GM18499 (cell line): ENCODE measurements at regions not wholly inside any gene's neighbourhood (a gene's known extent, or its start where the extent isn't known, plus 50 kb on each side); places are given as distances from the start of the nearest gene placed in this dataset.

ENCODE experiments used
- ATAC-seq: cut with Tn5 transposase; IDR thresholded peaks from one replicate; pipeline ENCODE4 v1.9.1; 2021; ENCODE audit warnings: moderate number of reproducible peaks; ENCODE audit not compliant: insufficient read depth, unreplicated experiment

GRCh38 chr5:158384535-158385481, 525.9 kb upstream of the CLINT1 start:
- no peak for ATAC-seq

- ATAC-seq = no peak
Observed at GRCh38 chr5:158383486-158383885, 524.5 kb upstream of the CLINT1 start.

- ATAC-seq = peak; percentile 86
Observed at GRCh38 chr5:158382473-158382872, 523.5 kb upstream of the CLINT1 start.

GRCh38 chr5:158381614-158382160, 522.7 kb upstream of the CLINT1 start:
- no peak for ATAC-seq

GRCh38 chr5:158380661-158381060, 521.7 kb upstream of the CLINT1 start:
- ATAC-seq = no peak

- ATAC-seq = no peak
Observed at GRCh38 chr5:158378931-158379330, 520.0 kb upstream of the CLINT1 start.

- ATAC-seq = no peak
Observed at GRCh38 chr5:158376679-158377078, 517.7 kb upstream of the CLINT1 start.

GRCh38 chr5:158375531-158375930, 516.6 kb upstream of the CLINT1 start:
- ATAC-seq = no peak

GRCh38 chr5:158373608-158374395, 514.9 kb upstream of the CLINT1 start:
- ATAC-seq = no peak

- ATAC-seq = no peak
Observed at GRCh38 chr5:158369241-158369640, 510.3 kb upstream of the CLINT1 start.

- no peak for ATAC-seq
Observed at GRCh38 chr5:158368686-158369085, 509.7 kb upstream of the CLINT1 start.

- no peak for ATAC-seq
Observed at GRCh38 chr5:158364367-158364766, 505.4 kb upstream of the CLINT1 start.

- ATAC-seq = no peak
Observed at GRCh38 chr5:158354958-158355357, 496.0 kb upstream of the CLINT1 start.

GRCh38 chr5:158351485-158352125, 492.7 kb upstream of the CLINT1 start:
- no peak for ATAC-seq

- ATAC-seq = no peak
Observed at GRCh38 chr5:158349987-158350386, 491.0 kb upstream of the CLINT1 start.

- no peak for ATAC-seq
Observed at GRCh38 chr5:158344376-158344775, 485.4 kb upstream of the CLINT1 start.

GRCh38 chr5:158340608-158341007, 481.7 kb upstream of the CLINT1 start:
- ATAC-seq = no peak

- ATAC-seq = no peak
Observed at GRCh38 chr5:158326256-158326655, 467.3 kb upstream of the CLINT1 start.

GRCh38 chr5:158324236-158324635, 465.3 kb upstream of the CLINT1 start:
- no peak for ATAC-seq

GRCh38 chr5:158322620-158323019, 463.7 kb upstream of the CLINT1 start:
- no peak for ATAC-seq

GRCh38 chr5:158320934-158321333, 462.0 kb upstream of the CLINT1 start:
- ATAC-seq = no peak
